Upper lobe of right lung (tissue), 1 donor: ENCODE measurements at regions not wholly inside any gene's neighbourhood (a gene's known extent, or its start where the extent isn't known, plus 50 kb on each side); places are given as distances from the start of the nearest gene placed in this dataset.

Experiments used
- ATAC-seq: fragments of 200-7000 bp; cut with Tn5 transposase; one replicate; pipeline ENCODE4 v1.9.1; 2020; ENCODE audit warnings: mild to moderate bottlenecking, moderate library complexity
- DNase-seq: peaks from one replicate; pipeline ENCODE4 v3.0.0-alpha.2; 2020
- H3K27ac ChIP-seq: fragments of 200-600 bp; one replicate; pipeline ENCODE4 v1.8.0; 2022
- H3K27me3 ChIP-seq: fragments of 200-600 bp; one replicate; pipeline ENCODE4 v1.8.0; 2022; ENCODE audit warnings: mild to moderate bottlenecking
- H3K36me3 ChIP-seq: fragments of 200-600 bp; one replicate; pipeline ENCODE4 v1.8.0; 2022
- H3K4me1 ChIP-seq: fragments of 200-600 bp; one replicate; pipeline ENCODE4 v1.8.0; 2022
- H3K4me3 ChIP-seq: fragments of 200-600 bp; one replicate; pipeline ENCODE4 v1.8.0; 2022; ENCODE audit warnings: mild to moderate bottlenecking
- H3K9me3 ChIP-seq: fragments of 200-600 bp; one replicate; pipeline ENCODE4 v1.8.0; 2022
- CTCF ChIP-seq: fragments of 200-600 bp; IDR thresholded peaks from one replicate; pipeline ENCODE4 v1.8.0; 2022; ENCODE audit warnings: antibody characterized with exemption
- intact Hi-C: fragments of 100-400 bp; cut with DNase I; formaldehyde crosslinking; loops from one replicate; pipeline ENCODE4 v1.11.0; 2022
- donor health status: DM: no; HTN: yes; CAD: no; lungs with severe emphysema.

GRCh38 chr6:4370066-4370465 is 234.7 kb upstream of the ECI2 start:
- Histone ChIP-seq H3K36me3 (no peaks in the 10 kb centered on the region), H3K9me3 (no peaks in the 10 kb centered on the region), H3K27ac (no peak overlapping the region), H3K4me3 (no peak overlapping the region), H3K4me1 (no peaks in the 10 kb centered on the region), H3K27me3 (no peaks in the 10 kb centered on the region)
- intact Hi-C loops, result no loop called here
- no peak for TF ChIP-seq CTCF
- no peak for ATAC-seq
- DNase-seq, result no peak

- H3K36me3 ChIP-seq, result no peaks in the 10 kb centered on the region
- no peak for DNase-seq
- no peaks in the 10 kb centered on the region for H3K27me3 ChIP-seq
- H3K27ac ChIP-seq, result no peak overlapping the region
- H3K4me1 ChIP-seq, result no peaks in the 10 kb centered on the region
- TF ChIP-seq CTCF, result no peak
- no peak overlapping the region for H3K4me3 ChIP-seq
- intact Hi-C loops, result no loop called here
- ATAC-seq, result peak; percentile 64
- H3K9me3 ChIP-seq, result no peaks in the 10 kb centered on the region
Observed at GRCh38 chr6:4369616-4370015, 234.2 kb upstream of the ECI2 start.

- Histone ChIP-seq H3K9me3 (no peaks in the 10 kb centered on the region), H3K4me3 (no peak overlapping the region), H3K4me1 (no peaks in the 10 kb centered on the region), H3K36me3 (no peaks in the 10 kb centered on the region), H3K27me3 (no peaks in the 10 kb centered on the region), H3K27ac (no peak overlapping the region)
- no peak for DNase-seq
- no peak for ATAC-seq
- TF ChIP-seq CTCF, result no peak
- intact Hi-C loops, result no loop called here
Observed at GRCh38 chr6:4368649-4369048, 233.3 kb upstream of the ECI2 start.

GRCh38 chr6:4367643-4368042 is 232.3 kb upstream of the ECI2 start:
- no peak for TF ChIP-seq CTCF
- Histone ChIP-seq H3K36me3 (no peaks in the 10 kb centered on the region), H3K4me1 (no peaks in the 10 kb centered on the region), H3K9me3 (no peaks in the 10 kb centered on the region), H3K27ac (no peak overlapping the region), H3K4me3 (no peak overlapping the region), H3K27me3 (no peaks in the 10 kb centered on the region)
- DNase-seq (no peak), ATAC-seq (no peak)
- intact Hi-C loops, result no loop called here

- no peaks in the 10 kb centered on the region for H3K27me3 ChIP-seq
- H3K4me1 ChIP-seq, result no peaks in the 10 kb centered on the region
- DNase-seq (no peak), ATAC-seq (no peak)
- intact Hi-C loops, result no loop called here
- H3K36me3 ChIP-seq, result no peaks in the 10 kb centered on the region
- no peak overlapping the region for H3K4me3 ChIP-seq
- no peaks in the 10 kb centered on the region for H3K9me3 ChIP-seq
- no peak overlapping the region for H3K27ac ChIP-seq
- no peak for TF ChIP-seq CTCF
Observed at GRCh38 chr6:4366635-4367395, 231.4 kb upstream of the ECI2 start.

GRCh38 chr6:4365686-4366085 is 230.3 kb upstream of the ECI2 start:
- intact Hi-C loops, result no loop called here
- no peak overlapping the region for H3K4me3 ChIP-seq
- no peak for TF ChIP-seq CTCF
- H3K9me3 ChIP-seq, result no peaks in the 10 kb centered on the region
- H3K4me1 ChIP-seq, result no peaks in the 10 kb centered on the region
- DNase-seq, result no peak
- no peaks in the 10 kb centered on the region for H3K36me3 ChIP-seq
- no peak for ATAC-seq
- no peaks in the 10 kb centered on the region for H3K27me3 ChIP-seq
- no peak overlapping the region for H3K27ac ChIP-seq
